GM13976 (cell line): ENCODE measurements at regions not wholly inside any gene's neighbourhood (a gene's known extent, or its start where the extent isn't known, plus 50 kb on each side); places are given as distances from the start of the nearest gene placed in this dataset.

Source experiments
- DNase-seq: peaks from one replicate; pipeline ENCODE4 v3.0.0; 2012; ENCODE audit warnings: low spot score
- CTCF ChIP-seq: IDR thresholded peaks from 2 replicates; pipeline ENCODE4 v1.5.1; 2012; ENCODE audit warnings: borderline replicate concordance, mild to moderate bottlenecking; ENCODE audit not compliant: insufficient read depth; ENCODE audit errors: extremely low read depth, missing control alignments, control extremely low read depth
- in situ Hi-C: fragments of 300-500 bp; cut with MboI; formaldehyde crosslinking; loops from one replicate; pipeline ENCODE4 v1.12.0; 2022; ENCODE audit warnings: low sequenced_read_pairs, mixed read lengths, inconsistent platforms; ENCODE audit not compliant: unreplicated experiment

GRCh38 chr2:193990868-193991267, 1666.2 kb upstream of the SLC39A10 start:
- in situ Hi-C loops: no loop called here
- no peak for TF ChIP-seq CTCF
- no peak for DNase-seq

GRCh38 chr2:193989645-193990044, 1667.4 kb upstream of the SLC39A10 start:
- DNase-seq: no peak
- in situ Hi-C loops: no loop called here
- TF ChIP-seq CTCF: no peak

- no peak for DNase-seq
- TF ChIP-seq CTCF: no peak
- in situ Hi-C loops: no loop called here
Observed at GRCh38 chr2:193988784-193989183, 1668.2 kb upstream of the SLC39A10 start.

GRCh38 chr2:193985272-193985671, 1671.8 kb upstream of the SLC39A10 start:
- in situ Hi-C loops: no loop called here
- DNase-seq: no peak
- no peak for TF ChIP-seq CTCF

- no peak for TF ChIP-seq CTCF
- in situ Hi-C loops: no loop called here
- no peak for DNase-seq
Observed at GRCh38 chr2:193980599-193980998, 1676.4 kb upstream of the SLC39A10 start.

- in situ Hi-C loops: loop anchor here (25.0 kb wide), 1 partner anchor 261 kb away; no protein-coding TSS in a partner anchor
- no peak for TF ChIP-seq CTCF
- no peak for DNase-seq
Observed at GRCh38 chr2:193973781-193974180, 1683.2 kb upstream of the SLC39A10 start.

GRCh38 chr2:193966590-193966989, 1690.4 kb upstream of the SLC39A10 start:
- DNase-seq: no peak
- in situ Hi-C loops: loop anchor here (25.0 kb wide), 1 partner anchor 254 kb away; no protein-coding TSS in a partner anchor
- no peak for TF ChIP-seq CTCF
